Thyroid gland (tissue), 4 donors: ENCODE measurements at regions not wholly inside any gene's neighbourhood (a gene's known extent, or its start where the extent isn't known, plus 50 kb on each side); places are given as distances from the start of the nearest gene placed in this dataset.

Source experiments
- CTCF ChIP-seq, 6 experiments: fragments of 200-600 bp in 3 of 6; fragments of 450-650 bp in 3 of 6; sonication (generic) in 3 of 6; IDR thresholded peaks; one replicate each; pipeline ENCODE4 v1.5.1; 2016 to 2019; ENCODE audit warnings: antibody characterized with exemption in 6 of 6, mild to moderate bottlenecking in 2 of 6, inconsistent platforms in 1 of 6, moderate library complexity in 1 of 6
- POLR2A ChIP-seq, 2 donors: fragments of 450-650 bp; IDR thresholded peaks; one replicate each; pipeline ENCODE4 v1.6.1; 2017; ENCODE audit warnings: antibody characterized with exemption in 2 of 2, mild to moderate bottlenecking in 2 of 2, moderate library complexity in 1 of 2

- TF ChIP-seq CTCF (IDR thresholded peaks at IDR 0.05) (no peak), POLR2A (IDR thresholded peaks at IDR 0.05) (no peak)
These were observed 636.0 kb upstream of the MMS22L start for GRCh38 chr6:97919046-97919445.
